Midbrain (tissue), 1 donor: ENCODE measurements at regions not wholly inside any gene's neighbourhood (a gene's known extent, or its start where the extent isn't known, plus 50 kb on each side); places are given as distances from the start of the nearest gene placed in this dataset.
A peak's percentile ranks its signal among the peaks of the same experiment; 100 is the strongest.

Source experiments
- DNase-seq: peaks from one replicate; lab custom pipeline; 2025; lab: John Stamatoyannopoulos, UW

DNA sequence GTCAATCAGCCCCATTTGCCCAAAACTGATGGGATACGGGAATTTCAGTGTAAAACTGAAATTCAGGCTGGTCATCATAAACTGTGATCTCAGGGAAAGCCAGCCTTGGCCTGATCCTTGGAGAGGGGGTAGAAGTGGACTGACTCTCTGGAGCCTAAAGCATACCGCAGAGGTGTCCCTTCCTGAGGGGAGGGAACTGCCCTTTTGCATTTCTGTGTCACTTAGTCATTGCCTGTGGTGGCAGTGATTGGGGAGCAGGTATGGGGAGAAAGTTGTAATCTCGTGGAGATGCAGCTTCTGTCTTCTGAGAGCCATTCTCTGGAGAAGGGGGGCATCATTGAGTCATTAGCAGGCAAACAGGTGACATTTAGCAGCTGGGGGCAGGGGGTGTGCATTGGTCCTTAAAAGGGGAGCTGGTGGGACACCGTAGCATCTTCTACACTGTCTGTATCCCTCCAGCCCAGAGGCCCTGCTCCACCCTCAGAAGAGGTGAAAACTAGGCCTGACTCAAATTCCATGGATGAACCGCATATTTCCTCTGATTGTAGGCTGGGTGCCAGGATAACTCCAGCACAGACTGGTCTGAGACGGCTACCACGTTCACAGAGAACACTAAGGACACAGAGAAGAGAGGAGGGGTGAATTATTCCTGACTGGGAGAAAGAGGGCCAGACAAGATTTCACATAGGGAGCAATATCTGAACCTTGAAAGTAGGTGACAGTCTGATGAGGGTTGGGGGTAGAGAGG, 143.3 kb downstream of the SEC61B start:
- no peak for DNase-seq

DNA sequence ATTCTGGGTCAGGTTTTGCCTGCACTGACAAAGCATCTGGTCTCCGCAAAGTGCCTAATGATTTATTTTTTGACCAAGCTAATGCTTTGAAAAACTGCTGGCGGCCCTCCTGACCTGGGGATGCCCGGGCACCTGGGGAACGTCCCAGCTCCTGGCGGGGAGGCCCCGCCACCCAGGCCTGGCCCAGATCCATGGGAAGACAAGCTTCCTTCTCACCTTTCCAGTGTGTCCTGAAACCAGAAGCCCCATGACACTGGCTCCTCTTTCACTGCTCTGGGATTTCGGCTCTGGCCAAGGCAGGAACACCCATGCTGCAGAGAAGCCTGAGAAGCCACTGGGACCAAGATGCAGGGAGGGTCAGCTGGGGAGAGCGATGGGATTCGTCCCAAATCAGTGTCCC, 144.1 kb downstream of the SEC61B start:
- no peak for DNase-seq

DNA sequence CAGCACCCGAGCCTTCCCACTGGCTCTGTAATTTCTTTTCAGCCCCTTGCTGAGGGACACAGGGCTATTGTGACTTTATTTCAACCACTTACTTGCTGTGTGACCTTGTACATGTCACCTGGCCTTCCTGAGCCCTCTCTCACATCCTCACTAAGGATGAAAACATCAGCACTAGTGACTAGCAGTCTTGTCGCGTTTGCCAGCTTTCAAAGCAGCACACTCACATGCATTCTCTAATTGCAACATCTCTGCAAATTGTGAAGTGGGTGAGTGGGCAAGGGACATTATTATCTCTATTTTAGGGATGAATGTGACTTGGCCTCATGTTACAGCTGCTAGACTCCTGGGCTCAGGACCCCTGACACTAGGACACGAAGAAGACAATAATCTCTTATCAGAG, 144.5 kb downstream of the SEC61B start:
- DNase-seq = no peak

DNA sequence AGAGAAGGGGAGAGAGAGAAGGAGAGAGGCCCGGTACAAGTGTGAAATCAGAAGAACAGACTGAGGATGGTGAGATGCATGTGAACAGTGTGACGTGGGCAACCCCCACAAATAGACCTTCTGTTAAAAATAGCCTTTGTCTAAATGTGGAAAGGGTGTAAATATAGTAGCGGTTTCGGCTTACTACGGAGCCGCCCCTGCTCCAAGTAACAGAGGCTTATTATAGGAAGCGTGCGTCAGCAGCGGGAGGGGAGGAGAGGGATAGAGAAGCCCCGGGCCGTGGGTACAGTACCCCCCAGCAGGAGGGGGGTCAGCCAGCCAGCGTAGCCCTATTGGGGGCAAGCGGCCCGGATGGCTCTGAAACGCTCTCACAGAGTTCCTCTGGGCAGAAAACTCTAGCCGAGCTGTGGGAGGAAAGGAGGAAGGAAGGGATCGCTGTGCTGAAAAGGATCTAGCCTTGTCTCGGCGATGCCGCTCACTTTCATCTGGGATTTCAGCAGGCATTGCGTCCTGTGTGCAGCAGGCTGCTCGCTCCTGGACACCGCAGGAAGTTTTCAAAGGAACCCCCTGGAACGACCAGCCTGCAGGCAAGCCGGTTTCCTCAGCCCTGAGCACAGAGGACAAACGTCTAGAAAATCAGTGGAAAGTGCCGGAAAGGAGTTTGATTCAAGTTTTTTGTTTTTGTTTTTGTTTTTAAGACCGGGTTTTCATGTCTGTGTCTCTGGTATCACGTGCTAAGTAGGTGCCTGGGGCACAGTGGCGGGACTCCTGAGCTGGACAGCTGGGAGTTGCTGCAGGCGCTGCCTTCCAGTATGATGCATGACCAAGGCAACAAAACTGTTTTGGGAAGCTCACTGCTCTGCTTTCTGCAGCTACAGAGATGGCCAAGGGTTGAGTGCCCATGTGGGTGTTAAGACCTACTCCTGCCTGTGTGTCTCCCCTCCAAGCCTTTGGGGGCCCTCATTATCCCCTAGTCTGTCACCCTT, 146.6 kb downstream of the SEC61B start:
- peak; percentile 25 for DNase-seq

DNA sequence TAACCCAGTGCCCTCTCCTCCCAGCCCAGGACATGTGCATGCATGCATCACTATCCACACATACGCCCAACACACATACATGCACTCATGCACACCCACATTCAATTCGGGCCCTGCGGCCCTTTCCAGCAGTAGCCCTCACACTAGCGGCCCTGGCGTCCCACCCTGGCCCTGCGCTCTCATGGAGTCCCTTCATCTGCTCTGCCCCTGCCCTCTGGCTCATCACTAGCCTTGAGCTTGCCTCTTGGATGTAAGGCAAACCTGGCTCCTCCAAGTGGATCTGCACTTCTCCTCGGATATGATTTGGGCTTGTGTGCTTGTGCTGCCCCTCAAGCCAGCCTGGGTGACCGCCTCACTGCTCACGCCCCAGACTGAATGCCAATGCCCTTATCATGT, 147.2 kb downstream of the SEC61B start:
- no peak for DNase-seq

DNA sequence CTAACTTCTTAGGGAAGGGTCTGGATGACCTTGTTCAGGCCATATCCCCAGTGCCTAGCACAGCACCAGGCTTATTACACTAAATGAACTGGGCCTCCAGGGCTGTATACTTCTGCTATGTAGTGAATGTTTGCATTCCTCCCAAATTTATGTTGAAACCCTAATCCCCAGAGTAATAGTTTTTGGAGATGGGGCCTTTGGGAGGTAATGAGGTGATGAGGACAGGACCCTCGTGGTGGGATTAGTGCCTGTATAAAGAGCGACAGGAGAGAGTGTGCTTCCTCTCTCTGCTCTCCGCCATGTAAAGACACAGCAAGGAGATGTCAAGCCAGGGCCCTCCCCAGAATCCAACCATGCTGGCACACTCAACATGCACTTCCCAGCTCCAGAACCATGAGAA, 148.3 kb downstream of the SEC61B start:
- no peak for DNase-seq

DNA sequence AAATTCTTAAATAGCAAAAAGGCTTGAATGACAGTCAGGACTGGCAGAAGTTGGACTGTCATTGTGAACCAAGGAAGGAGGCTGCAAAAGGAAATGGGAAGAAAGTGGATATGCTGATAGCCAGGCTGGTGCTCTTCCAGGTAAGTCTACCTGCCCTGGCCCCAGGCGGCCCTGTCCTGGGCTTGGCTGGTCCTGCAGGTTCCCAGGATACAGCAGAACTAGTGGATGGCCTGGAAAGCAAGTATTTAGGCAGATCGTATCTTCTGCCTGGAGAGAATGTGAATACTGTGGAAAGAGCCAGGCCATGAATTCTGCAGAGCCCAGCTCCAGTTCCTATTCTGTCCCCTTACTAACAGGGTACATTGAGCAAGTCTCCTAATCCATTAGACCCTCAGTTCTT, 149.3 kb downstream of the SEC61B start:
- no peak for DNase-seq

DNA sequence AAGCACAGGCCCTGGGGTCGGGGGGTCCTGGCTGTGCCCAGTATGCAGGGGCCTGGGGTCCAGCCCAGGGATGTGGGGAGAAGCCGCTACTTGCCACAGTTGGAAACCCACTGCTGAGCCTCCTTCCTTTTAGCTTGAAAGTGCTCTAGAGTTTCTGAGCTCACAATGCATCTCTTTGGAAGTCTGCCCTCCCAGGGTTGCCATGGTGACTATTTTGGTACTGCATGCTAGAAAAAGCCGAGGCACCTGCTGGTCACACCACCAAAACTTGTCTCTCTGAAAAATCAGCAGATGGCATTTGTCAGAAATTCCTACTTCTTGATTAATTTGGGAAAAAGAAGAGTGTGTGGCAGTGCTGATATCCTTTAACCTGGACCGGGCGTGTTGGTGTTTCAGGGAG, 151.8 kb downstream of the SEC61B start:
- peak; percentile 12 for DNase-seq

DNA sequence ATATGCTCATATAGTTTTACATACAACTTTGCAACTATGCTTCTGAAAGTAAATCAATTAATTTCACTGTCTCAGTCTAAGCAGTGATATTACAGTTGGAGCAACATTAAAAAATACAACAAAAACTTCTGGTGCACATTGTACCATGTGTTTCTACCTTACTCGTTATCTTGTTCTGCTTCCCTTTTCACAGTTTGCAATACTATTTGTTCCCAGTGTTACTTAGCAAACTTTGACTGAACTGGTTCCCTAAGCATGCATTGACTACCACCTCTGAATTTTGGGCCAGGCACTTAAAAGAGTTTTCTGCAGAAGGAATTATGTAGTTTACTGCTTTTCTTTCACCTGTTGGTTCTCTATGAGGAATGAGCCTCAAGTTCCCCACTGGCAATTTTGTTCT, 152.7 kb downstream of the SEC61B start:
- no peak for DNase-seq

DNA sequence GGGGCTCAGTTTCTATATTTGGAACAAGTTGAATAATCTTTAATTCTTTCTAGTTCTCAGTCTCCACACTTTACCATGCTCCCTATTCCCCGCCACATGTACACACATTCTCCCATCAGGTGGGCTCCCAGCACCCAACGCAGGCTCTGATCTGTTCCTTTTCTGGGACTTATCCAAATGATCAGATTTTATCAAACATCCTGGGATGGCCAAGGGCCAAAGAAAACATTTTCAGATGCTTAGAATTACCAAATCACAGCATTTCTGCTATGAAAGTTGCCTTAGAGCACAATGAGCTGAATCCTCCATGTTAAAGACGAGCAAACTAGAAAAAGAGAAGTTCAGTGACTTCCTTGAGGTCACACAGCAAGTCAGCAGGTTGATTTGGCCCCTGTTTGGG, 153.4 kb downstream of the SEC61B start:
- no peak for DNase-seq

DNA sequence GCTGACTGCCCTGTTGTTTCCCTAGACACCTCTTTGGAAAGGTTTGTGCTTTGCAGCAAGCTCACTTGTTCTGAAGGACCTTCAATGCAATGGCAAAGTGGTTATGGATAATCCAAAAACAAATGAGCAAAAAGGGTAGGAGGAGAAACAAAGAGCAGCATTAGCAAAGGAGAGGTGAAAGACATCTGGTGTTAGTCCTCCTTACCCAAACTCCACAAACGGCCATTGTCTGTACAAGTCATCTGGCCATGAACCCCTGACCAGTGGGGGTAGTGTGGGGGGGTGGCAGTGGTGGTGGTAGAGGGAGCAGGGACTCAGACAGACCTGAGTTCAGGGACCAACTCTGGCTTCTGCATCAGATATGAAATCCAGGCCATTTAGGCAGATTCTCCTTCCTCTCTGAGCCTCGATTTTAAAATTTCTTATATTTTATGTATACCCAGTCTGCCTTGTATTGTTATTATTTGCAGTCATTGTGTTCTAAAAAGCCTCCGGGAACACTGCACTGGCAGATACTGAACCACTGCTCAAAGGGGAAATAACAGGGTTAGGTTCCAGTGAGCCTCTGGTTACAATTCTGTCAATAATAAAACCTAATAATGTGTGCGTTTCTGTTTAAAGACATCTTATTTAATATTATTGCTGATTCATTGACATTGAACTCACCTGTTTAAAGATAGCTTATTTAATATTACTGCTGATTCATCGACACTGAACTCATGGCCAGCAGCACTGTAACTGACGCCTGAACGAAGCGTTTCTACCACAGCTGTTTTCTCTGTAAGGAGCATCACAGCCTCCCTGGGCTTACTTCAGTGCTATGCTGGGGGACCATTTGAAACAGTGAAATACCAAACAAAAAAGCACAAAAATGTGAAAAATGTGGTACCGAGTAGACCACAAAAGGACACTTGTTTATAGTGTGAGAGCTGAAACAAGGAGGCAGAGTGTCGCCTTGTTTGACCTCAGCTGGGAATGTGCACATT, 156.0 kb downstream of the SEC61B start:
- DNase-seq = no peak

DNA sequence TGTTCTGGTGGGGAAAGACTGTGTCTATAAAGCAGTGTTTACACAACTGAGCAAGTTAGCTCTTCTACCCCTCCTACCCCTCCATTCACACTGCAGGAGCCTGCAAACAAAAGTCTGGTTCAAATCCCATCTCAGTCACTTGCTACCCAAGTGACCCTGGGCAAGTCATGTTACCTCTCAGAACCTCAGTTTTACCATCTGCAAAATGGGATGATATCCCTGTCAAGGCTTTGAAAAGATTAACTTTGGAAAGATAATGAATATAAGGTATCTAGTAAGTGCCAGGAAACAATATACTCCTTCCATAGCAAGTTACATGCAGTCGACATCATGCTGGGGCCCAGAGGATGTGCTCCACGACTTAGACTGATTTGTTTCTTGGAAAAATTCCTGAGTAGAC, 161.5 kb downstream of the SEC61B start:
- DNase-seq = no peak

DNA sequence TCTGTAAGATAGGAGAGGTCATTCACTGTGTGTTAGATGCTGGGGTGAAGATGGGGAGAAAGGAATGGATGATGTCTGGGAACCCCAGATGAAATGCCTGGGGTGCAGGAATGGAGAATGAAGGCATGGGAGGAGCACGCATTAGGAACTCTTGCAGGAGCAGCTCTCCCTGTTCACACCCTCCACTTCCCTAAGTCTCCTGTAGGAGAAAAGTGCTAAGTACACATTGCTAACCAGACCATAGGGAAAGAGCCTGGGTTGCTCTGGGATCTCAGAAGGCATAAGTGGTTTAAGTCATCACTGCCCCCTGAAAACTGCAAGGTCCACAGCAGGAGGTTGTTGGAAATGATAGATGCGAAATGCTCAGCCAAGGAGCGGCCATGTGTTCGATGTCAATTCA, 163.1 kb downstream of the SEC61B start:
- no peak for DNase-seq

DNA sequence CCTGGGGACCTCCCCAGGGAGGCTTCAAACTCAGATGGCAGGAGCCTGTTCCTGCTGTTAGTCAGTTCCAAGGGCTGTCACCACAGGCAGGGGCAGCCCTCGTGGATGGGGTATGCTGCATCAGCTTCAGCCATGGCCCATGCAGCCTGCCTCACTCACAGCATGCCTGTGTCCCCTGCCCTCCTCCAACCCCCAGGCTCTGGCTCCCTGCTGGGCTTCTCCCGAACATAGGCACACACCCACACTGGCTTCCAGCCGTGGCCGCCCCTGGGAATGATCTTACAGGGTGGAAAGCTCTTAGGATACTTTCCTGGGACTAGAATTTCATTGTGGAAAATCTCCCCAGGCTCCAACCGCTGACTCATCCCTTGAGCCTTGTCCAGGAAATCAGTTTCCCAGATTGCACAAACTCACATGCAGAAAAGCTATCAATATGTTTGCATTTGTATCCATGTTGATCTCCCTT, 163.8 kb downstream of the SEC61B start:
- DNase-seq = no peak

DNA sequence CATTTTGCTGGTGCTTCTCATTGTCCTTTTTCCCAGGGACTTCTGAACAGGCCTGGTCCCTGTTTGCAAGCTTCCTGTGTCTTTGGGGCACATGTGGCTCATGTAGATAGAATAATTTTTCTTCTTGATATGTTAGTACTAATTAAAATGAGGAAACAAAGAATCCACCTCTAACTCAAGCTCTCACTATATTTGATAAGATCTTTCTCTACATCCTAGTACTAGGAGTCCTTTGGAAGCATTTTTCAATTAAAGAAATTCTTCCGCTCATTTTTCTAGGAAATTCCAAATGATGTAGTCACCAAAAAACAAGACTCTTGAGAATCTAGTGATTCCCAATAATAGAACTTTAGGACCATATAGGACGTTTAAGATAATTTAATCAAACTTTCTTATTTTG, 165.3 kb downstream of the SEC61B start:
- DNase-seq = no peak

DNA sequence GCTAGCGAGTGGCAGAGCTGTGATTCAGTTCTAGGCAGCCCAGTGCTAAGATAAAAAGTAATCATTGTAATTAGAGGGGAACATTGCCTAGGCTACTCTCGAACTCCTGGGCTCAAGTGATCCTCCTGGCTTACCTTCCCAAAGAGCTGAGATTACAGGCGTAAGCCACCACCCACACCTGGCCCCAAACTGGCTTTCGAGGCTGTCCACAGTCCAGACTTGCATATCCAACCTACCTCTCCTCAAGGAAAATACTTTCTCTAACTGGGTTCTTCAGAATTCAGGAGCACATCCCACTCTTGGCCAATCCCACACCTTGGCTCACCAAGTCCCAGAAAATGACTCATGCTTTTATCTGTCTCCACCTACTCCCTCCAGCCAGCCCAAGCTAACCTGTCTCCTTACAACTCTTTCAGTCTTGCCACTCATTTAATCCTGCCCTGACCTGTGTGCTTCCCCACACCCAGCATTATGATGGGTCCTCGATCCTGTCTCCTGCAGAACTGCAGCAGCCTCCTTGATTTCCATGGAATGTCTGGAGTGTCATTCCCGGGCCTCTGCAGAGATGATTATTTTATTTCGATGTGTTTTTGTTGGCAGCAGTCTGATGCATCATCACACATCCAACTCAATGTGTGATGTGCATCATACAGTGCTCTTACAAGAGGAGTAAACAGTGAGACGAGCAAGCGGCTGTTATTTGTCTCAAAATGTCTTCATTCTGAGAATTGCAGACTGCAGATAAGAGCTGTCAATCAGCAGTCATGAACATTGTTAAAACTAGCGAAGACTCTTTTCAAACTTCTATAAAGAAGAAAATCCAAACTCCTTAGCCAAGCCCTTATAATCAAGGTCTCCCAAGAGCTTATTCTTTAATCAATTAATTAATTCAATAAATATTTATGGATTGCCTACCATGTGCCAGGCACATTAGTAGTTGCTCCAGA, 167.3 kb downstream of the SEC61B start:
- no peak for DNase-seq

DNA sequence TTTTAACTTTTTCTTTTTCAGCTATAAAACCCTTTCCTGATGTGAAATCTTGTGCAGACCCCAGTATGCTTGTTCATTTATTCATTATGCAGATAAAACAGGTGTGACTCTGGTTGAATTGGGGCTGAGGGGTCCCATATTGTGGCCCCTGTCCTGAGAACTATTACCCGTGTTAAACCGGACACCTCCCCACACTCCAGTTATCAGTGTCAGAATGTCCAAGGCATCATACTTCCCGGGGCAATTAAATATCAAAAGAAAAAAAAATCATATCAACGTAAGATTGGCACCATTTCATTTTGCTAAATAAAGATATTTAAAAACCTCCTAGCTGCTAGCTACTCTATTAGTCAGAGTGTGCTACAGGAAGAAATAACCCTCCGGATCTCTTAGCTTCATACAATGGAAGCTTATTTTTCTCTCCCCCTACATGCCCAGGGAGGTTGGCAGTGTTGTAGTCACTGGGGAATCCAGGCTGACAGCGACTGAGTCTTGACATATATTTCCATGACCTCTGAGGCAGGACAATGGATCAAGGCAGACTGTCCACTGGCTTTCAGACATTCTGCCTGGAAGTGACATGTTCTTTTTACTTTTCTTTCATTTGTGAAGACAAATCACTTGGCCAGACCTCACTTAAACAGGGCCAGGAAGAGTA, 170.0 kb downstream of the SEC61B start:
- DNase-seq = no peak

DNA sequence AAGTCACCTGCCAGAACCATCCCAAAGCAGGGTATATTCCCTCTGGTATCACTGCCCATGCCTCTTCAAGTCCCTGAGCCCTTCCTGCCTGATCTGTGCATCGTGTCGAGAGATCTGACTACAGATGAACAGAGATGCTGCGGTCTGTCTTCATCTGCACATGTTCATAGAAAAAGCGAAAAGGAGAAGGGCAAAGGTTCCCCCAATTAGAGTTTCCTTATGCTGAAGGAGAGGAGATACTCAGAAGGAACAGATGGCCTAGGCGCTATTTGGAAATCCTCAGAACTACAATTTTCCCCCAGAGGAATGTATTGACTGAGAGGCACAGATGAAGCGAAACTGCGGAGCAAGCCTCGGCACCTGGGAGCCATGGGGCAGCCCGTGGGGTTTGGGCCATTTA, 170.9 kb downstream of the SEC61B start:
- DNase-seq = no peak

DNA sequence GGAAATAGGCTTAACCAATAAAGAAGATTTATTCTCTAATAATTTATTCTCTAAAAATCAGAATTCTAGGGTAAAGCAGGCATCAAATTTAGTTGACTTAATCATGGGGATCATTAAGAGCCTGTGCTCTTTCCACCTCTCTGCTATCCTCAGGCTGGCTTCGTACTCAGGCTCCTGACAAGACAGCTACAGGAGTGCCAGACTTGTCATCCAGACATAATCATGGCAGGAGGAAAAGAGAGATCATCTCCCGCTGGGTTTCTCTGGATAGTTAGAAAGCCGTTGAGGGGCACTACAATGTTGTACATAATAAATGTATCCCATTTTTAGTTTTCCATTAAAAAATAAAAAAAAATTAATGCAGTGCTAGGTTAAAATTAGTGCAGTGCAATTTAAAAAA, 171.9 kb downstream of the SEC61B start:
- DNase-seq = no peak

DNA sequence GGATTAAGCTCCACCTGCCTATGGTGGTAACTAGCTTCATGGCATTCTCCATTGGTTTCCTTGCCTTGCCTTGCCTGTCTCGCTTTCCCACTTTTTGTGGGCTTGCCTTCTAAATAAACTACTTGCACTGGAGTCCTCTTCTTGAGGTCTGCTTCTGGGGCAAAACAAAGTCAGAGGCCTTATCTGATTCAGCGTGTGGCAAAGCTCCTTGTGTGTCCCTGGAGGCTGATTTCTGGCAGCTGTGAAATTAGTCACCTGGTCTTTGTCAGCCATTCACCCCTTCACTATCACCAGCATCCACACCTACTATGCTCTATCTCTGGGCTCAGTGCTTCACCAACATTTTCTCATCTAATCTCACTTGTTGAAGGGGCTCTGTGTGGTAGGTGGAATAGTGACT, 176.2 kb downstream of the SEC61B start:
- DNase-seq = no peak
